ENCODE measurements at regions not wholly inside any gene's neighbourhood (a gene's known extent, or its start where the extent isn't known, plus 50 kb on each side); places are given as distances from the start of the nearest gene placed in this dataset.

GRCh38 chr11:16618431-16618830 is 120.0 kb upstream of the C11orf58 start:
- Histone ChIP-seq H3K4me1 (peaks cover 0 to 11% (median 3%) of the 10 kb centered on the region in 4 donors), H3K36me3 (no peaks in the 10 kb centered on the region), H3K9me3 (no peaks in the 10 kb centered on the region), H3K27me3 (no peaks in the 10 kb centered on the region), H3K27ac (no peak overlapping the region), H3K4me3 (no peak overlapping the region)
- DNase-seq: no peak
- no peak for TF ChIP-seq CTCF (IDR thresholded peaks at IDR 0.05)
- intact Hi-C loops (cut with DNase I; ENCODE audit: low total_unique reads): loop anchor here (10.0 kb wide), 1 partner anchor 1504 kb away; the partner anchor contains the start of gene INSC

GRCh38 chr11:16615480-16615879 is 123.0 kb upstream of the C11orf58 start:
- Histone ChIP-seq H3K27ac (no peak overlapping the region), H3K4me1 (peaks cover 0 to 14% (median 9%) of the 10 kb centered on the region in 4 donors), H3K9me3 (no peaks in the 10 kb centered on the region), H3K27me3 (peaks cover 0 to 3% of the 10 kb centered on the region in 2 donors), H3K4me3 (no peak overlapping the region), H3K36me3 (no peaks in the 10 kb centered on the region)
- intact Hi-C loops (cut with DNase I; ENCODE audit: low total_unique reads): loop anchor here (10.0 kb wide), 1 partner anchor 1501 kb away; the partner anchor contains the start of gene INSC
- no peak for DNase-seq
- TF ChIP-seq CTCF (IDR thresholded peaks at IDR 0.05): no peak

GRCh38 chr11:16613512-16614381 is 124.7 kb upstream of the C11orf58 start:
- no peaks in the 10 kb centered on the region for H3K9me3 ChIP-seq
- peak overlapping the region; percentile 59 to 78 for H3K4me3 ChIP-seq
- peaks cover 0 to 3% of the 10 kb centered on the region in 2 donors for H3K27me3 ChIP-seq
- H3K27ac ChIP-seq: peak overlapping the region; percentile 75 to 78
- no peaks in the 10 kb centered on the region for H3K36me3 ChIP-seq
- H3K4me1 ChIP-seq: peaks cover 0 to 14% (median 9%) of the 10 kb centered on the region in 4 donors
- peak; percentile 88 to 93 for DNase-seq
- peak; percentile 86 to 93 for TF ChIP-seq CTCF (IDR thresholded peaks at IDR 0.05)
- intact Hi-C loops (cut with DNase I; ENCODE audit: low total_unique reads): loop anchor here (5.0 to 10.0 kb wide), 2 partner anchors 711 to 1499 kb away; partner anchors contain the start of gene INSC

- peak overlapping the region; percentile 59 to 78 for H3K4me3 ChIP-seq
- peak overlapping the region; percentile 75 to 78 for H3K27ac ChIP-seq
- peaks cover 0 to 3% of the 10 kb centered on the region in 2 donors for H3K27me3 ChIP-seq
- no peak for TF ChIP-seq CTCF (IDR thresholded peaks at IDR 0.05)
- DNase-seq: no peak
- H3K4me1 ChIP-seq: peaks cover 0 to 16% (median 9%) of the 10 kb centered on the region in 4 donors
- H3K36me3 ChIP-seq: no peaks in the 10 kb centered on the region
- intact Hi-C loops (cut with DNase I; ENCODE audit: low total_unique reads): loop anchor here (5.0 to 10.0 kb wide), 2 partner anchors 711 to 1498 kb away; partner anchors contain the start of gene INSC
- H3K9me3 ChIP-seq: no peaks in the 10 kb centered on the region
Measured at GRCh38 chr11:16613262-16613511, 125.3 kb upstream of the C11orf58 start.

- no peaks in the 10 kb centered on the region for H3K9me3 ChIP-seq
- peaks cover 0 to 19% (median 9%) of the 10 kb centered on the region in 4 donors for H3K4me1 ChIP-seq
- DNase-seq: no peak
- H3K4me3 ChIP-seq: peak overlapping the region; percentile 59 to 78
- no peaks in the 10 kb centered on the region for H3K36me3 ChIP-seq
- intact Hi-C loops (cut with DNase I; ENCODE audit: low total_unique reads): loop anchor here (5.0 to 10.0 kb wide), 2 partner anchors 710 to 1498 kb away; partner anchors contain the start of gene INSC
- no peak for TF ChIP-seq CTCF (IDR thresholded peaks at IDR 0.05)
- H3K27me3 ChIP-seq: peaks cover 0 to 3% of the 10 kb centered on the region in 2 donors
- H3K27ac ChIP-seq: peak overlapping the region; percentile 75 to 78
Measured at GRCh38 chr11:16612566-16613261, 125.7 kb upstream of the C11orf58 start.
